DMS79 (cell line): ENCODE measurements at regions not wholly inside any gene's neighbourhood (a gene's known extent, or its start where the extent isn't known, plus 50 kb on each side); places are given as distances from the start of the nearest gene placed in this dataset.

Experiments
- DNase-seq: peaks from one replicate; lab custom pipeline; 2025; lab: John Stamatoyannopoulos, UW

DNA sequence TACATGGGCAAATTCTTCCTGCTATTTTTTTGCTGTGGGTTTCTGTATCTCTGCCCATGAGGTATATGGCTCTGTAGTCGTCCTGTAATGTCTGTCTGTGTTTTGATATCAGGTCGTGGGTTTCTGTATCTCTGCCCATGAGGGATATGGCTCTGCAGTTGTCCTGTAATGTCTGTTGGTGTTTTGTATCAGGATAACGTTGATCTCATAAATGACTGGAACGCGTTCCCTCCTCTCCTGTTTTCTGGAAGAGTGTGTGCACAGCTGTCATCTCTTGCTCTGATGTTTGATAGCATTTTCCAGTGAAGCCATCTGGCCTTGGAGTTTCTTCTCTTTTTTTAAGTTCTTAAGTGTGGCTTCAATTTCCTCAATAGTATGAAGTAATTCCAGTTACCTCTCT lies 57.2 kb downstream of the SOX1 start:
- DNase-seq: no peak

- no peak for DNase-seq
These were observed 60.8 kb downstream of the SOX1 start for GRCh38 chr13:112127564-112128330.

DNA sequence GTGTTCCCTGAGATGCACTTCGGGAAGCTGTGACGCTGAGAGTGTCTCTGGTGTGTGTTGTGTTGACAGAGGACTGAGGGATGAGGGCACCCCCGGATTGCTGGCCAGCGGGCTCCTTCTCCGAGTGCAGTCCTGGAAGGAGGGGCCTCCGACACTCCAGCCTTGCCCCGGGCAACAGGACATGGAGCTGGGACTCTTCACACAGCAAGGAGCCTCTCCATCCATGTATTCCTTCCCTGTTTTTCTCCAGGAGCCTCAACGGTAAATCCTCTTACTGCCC lies 61.3 kb downstream of the SOX1 start:
- DNase-seq: no peak

DNA sequence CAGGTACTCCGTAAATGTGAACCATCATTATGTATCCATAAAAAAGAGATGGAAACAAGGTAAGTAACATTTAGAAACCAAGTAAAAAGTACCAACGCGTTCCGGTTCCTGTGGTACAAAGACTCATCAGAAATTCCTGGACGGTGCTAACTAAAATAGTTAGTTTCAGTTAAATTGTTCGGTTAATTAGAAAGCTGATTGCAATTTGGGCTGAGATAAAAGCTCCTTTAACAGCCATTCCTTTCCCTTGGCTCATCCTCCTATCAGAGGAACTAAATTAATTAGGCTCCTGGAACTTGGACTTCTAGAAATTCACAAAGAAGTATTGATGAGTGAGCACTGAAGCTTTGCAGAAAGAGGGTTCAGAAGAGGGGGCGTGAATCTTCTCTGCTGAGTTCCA lies 63.5 kb downstream of the SOX1 start:
- no peak for DNase-seq

- DNase-seq: no peak
These were observed 64.2 kb downstream of the SOX1 start for GRCh38 chr13:112131081-112131712.

DNA sequence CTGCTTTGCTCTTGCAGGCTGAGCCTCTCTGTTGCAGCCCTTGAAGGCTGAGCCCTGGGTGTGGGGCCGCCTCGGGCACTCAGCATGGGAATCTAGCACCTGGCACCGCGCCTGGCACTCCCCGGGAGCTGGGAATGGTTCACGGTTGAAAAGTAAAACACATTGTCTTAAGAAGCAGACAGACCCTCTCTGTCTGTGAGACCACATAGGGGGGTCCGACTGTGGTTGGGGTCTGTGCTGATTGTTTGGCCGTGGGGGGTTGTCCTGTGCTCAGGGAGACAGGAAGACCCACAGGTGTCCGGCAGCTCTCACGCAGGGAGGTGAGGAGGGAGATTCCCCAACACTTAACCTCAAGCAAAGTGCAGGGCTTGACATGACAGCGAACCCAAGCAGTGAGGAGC lies 64.8 kb downstream of the SOX1 start:
- peak; percentile 73 for DNase-seq

DNA sequence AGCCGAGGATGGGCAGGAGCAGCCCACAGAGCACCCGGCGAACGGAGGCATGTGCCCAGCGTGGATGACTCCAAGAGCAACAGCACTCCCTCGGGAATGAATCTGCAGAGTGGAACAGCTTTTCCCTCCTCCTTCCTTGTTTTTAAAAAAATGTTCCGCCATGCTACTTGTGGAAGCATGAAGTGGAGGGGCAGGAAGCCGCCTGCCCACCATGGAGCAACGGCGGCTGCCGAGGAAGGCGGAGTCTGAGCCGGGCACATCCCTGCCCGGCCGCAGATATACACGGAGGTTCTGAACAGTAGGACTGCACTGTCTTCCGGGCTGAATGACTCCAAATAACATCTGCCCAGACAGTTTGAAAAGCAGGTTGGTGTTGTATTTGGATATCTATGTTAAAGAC lies 65.2 kb downstream of the SOX1 start:
- peak; percentile 73 for DNase-seq

- DNase-seq: no peak
These were observed 65.7 kb downstream of the SOX1 start for GRCh38 chr13:112132619-112133018.

- DNase-seq: no peak
These were observed 66.8 kb downstream of the SOX1 start for GRCh38 chr13:112133499-112134390.

GRCh38 chr13:112134391-112135075 lies 67.6 kb downstream of the SOX1 start:
- DNase-seq: no peak

DNA sequence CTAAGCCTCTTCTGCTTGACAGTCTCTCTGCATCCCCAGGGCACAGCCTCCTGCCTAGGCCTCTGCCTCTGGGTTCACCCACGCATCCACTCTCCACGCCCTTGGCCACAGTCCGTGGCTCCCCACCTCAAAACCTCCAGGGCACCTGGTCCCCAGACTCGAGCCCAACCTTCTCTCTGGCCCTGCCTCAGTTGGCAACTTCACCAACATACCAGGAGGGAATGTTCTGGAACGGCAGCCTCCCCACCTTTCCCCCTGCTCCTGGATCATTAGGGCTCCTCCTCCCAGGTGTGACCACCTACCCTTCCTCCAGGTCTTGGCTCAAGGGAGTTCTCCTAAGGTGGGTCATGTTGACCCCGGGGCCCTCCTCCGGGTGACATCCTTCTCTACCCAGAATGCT lies 69.1 kb downstream of the SOX1 start:
- DNase-seq: no peak

DNA sequence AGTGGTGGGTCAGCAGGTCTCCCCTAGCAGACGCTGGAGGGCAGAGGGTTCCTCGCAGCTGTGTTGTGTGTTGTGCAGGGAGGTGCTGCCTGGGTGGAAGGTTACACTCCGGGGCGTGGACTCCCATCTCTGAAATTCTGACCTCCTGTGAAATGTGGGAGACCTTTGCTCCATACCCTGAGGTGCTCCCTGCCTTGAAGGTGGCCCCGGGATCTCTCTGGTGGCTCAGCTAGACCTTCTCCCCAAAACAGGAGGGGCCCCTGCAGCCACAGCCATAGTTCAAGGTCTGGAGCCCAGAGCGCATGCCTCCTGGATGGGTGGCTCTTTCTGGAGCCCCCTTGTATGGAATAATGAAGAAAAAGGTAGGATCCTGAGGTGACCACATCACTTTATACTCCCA lies 70.2 kb downstream of the SOX1 start:
- DNase-seq: no peak

DNA sequence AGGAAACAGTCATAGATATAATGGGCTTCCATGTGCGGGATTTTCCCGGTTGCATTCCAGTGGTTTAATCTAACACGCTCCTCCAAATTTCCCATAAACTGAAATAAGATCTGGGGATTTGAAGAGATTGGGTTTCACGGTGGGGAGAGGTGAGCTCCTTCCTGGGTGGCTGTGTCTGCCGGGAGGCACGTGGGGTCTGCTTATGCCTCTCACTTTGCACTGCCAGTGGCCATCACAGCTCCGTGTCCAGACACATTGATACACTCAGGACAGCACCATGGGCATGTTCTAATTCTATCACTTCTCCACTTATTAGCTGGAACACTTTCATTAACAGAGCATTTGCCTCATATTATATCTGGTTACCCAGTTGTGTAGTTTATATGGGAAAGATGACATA lies 73.4 kb downstream of the SOX1 start:
- no peak for DNase-seq

DNA sequence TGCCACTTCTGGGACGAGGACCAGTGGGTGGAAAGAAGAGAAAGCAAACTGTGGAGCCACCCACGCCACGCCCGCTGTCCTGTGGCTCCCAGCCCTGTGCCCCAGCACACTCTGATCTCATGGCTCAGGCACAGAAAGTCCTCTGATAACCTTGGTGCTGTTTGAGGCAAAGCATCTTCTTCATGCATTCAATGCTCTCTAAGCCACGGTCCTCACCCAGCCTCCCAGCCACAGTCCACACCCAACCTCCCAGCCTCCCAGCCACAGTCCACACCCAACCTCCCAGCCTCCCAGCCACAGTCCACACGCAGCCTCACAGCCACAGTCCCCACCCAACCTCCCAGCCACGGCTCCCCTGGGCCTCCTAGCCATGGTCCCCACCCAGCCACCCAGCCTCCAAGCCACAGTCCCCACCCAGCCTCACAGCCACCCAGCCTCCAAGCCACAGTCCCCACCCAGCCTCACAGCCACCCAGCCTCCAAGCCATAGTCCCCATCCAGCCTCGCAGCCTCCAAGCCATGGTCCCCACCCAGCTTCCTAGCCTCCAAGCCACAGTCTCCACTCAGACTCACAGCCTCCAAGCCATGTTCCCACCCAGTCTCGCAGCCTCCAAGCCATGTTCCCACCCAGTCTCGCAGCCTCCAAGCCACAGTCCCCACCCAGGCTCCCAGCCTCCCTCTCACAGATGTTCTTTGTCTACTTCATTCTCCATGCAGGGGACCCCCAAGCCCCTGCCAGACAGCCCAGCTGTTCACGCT lies 74.9 kb downstream of the SOX1 start:
- no peak for DNase-seq

DNA sequence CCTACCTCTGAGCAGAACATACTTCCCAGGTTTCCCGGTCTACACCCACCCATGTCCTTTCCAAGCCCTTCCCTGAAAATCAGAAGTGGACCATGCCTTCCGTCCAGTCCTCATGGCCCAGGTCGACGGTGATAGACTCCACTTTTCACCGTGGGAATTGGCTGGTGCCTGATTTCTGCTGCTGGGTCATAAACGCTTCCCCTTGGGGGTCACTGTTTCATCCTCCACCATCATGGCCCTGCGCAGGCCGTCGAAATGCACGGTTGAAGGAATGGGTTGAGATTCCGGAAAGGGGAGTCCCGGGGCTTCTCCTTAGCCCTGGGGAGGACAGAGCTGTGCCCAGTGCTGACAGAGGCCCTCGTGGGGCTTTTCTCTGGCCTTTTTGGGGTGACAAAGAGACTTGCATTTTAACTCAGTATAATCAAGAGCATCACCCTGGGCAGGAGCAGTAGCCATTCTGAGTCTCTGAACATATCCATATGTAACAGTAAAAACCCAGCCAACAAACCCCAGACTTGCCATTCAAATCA lies 75.5 kb downstream of the SOX1 start:
- no peak for DNase-seq

DNA sequence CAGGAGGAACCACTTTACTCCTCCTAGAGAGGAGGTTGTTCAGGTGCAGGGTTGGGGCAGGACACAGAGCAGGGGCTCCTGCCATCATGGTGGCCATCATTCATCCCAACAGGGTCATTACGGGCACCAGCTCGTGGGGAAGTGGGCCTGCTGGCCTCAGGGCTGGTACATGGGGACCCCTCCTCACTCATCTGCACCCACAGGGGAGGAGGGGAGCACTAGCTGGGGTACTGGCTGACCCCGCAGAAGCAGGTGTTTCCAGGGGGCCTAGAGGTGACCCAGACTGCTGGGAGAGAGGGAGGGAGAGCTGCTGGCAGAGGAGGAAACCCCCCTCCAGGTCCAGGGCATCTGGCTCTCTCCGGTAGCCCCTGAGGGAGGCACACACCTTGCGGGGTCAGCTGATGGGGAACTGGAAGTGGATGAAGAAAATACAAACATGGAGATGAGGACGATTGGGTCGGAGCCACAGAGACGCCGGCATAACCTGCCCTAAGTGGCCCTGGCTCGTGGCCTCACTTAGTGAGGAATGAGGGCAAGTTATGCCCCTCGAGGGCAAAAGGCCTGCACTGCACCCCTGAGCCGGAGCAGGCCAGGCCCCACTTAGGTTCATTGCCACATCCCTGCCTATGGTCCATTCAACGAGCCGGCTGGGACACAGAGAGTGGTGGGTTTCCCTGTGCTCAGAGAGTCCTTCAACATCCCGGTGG lies 76.2 kb downstream of the SOX1 start:
- DNase-seq: no peak

DNA sequence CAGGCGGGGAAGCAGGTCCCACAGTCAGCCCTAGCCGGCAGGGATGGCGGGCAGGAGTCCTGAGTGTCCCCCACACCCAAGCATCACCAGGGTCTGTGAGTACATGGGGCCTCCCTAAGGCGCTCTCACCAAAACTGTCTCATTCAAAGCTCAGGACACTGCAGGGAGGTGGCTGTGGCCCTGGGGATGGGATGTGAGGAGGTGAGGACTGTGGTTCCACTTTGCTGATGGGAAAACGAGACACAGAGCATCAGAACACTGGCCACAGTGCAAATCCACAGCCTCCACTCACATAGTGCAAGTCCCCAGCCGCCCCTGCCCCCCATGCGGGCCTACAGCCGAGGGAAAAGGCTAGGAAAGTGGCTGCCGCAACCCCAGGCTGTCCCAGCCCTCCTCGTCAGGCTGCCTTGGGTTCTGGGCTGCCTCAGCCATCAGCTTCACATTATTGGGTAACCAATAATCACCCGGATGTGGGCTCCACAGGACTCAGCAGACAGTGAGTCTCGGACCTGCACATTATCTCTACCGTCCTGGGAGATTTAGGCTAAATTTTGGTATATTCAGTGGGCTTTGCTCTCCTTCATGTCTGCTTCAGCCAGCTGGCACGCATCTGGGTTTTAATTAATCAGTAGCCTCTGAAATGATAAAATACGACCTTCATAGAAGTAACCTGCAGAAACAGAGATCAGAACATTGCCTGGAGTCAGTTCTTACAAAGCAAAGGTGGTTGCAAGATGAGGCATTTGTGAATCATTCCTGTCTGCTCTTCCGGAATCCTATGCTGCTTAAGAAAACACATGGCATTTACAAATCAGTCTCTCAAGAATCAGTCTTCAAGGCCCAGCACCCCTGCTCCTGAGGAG lies 77.0 kb downstream of the SOX1 start:
- no peak for DNase-seq

DNA sequence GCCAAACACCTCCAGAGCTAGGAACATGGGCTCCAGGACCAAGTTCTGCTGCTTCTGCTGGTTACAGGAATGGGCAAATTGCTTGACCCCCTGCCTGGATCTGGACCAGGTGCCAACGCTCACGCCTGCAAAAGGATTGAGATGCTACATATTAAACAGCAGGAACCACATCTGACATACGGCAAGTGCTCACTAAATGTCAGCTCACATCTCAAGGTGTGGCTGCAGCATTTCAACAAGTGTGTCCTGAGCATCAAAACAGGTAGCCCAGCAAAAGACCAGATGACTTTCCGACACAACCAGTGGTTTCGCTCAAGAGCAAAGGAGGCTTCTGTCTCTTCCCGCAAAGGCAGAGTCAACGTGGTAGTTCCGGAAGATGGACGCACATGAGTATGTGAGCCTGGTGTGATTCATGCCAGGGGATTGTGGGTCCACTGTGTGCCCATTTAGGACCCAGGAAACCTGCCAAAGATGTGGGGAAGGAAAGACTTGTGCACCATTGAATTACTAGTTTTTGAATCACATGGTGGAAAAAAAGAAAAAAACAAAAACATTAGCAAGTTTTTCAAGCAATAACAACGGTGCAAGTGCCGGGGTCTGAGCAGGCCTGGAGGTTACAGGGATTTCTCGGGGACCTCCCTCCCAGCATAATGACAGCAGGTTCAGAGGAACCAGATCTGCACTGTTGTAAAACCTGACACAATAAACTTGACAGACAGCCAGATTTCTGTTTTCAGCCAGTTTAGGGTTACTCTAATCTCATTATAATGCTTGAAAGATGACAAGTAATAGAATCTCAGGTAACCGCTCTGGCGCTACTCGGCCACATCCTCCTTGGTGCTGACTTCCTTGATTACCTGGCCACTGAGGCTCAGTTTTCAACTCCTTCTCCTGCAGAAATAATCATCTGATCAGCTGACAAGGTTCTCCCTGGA lies 77.9 kb downstream of the SOX1 start:
- no peak for DNase-seq
